Parathyroid adenoma (tissue), 2 donors: ENCODE measurements at regions not wholly inside any gene's neighbourhood (a gene's known extent, or its start where the extent isn't known, plus 50 kb on each side); places are given as distances from the start of the nearest gene placed in this dataset.

Experiments
- H2AFZ ChIP-seq: fragments of 300-600 bp; sonication (generic); one replicate; pipeline ENCODE4 v1.7.0; 2017; ENCODE audit warnings: antibody characterized with exemption, mild to moderate bottlenecking
- H3K27ac ChIP-seq: fragments of 300-600 bp; sonication (generic); one replicate; pipeline ENCODE4 v1.7.0; 2017
- H3K27me3 ChIP-seq: fragments of 300-600 bp; sonication (generic); one replicate; pipeline ENCODE4 v1.7.0; 2017; ENCODE audit warnings: low read length; ENCODE audit not compliant: control insufficient read depth, insufficient read depth
- H3K36me3 ChIP-seq: fragments of 300-600 bp; sonication (generic); one replicate; pipeline ENCODE4 v1.7.0; 2017; ENCODE audit warnings: low read length; ENCODE audit not compliant: control insufficient read depth, insufficient read depth
- H3K4me1 ChIP-seq: fragments of 300-600 bp; sonication (generic); one replicate; pipeline ENCODE4 v1.7.0; 2017; ENCODE audit warnings: control low read depth
- H3K4me2 ChIP-seq: fragments of 300-600 bp; sonication (generic); one replicate; pipeline ENCODE4 v1.7.0; 2017; ENCODE audit warnings: low read length
- H3K4me3 ChIP-seq: fragments of 300-600 bp; sonication (generic); one replicate; pipeline ENCODE4 v1.7.0; 2017; ENCODE audit warnings: low read depth, low read length
- H3K79me2 ChIP-seq: fragments of 300-600 bp; sonication (generic); one replicate; pipeline ENCODE4 v1.7.0; 2017; ENCODE audit warnings: control low read depth
- H3K9ac ChIP-seq: fragments of 300-600 bp; sonication (generic); one replicate; pipeline ENCODE4 v1.7.0; 2017; ENCODE audit warnings: mild to moderate bottlenecking
- H3K9me3 ChIP-seq: fragments of 300-600 bp; sonication (generic); one replicate; pipeline ENCODE4 v1.7.0; 2017; ENCODE audit warnings: low read length; ENCODE audit not compliant: control insufficient read depth
- TF ChIP-seq, protein P1 (sequence below): fragments of 300-600 bp; sonication (generic); IDR thresholded peaks from one replicate; pipeline ENCODE4 v1.7.0; 2017; ENCODE audit warnings: antibody characterized with exemption, mild to moderate bottlenecking
- donor health status: primary hyperparathyroidism.

DNA sequence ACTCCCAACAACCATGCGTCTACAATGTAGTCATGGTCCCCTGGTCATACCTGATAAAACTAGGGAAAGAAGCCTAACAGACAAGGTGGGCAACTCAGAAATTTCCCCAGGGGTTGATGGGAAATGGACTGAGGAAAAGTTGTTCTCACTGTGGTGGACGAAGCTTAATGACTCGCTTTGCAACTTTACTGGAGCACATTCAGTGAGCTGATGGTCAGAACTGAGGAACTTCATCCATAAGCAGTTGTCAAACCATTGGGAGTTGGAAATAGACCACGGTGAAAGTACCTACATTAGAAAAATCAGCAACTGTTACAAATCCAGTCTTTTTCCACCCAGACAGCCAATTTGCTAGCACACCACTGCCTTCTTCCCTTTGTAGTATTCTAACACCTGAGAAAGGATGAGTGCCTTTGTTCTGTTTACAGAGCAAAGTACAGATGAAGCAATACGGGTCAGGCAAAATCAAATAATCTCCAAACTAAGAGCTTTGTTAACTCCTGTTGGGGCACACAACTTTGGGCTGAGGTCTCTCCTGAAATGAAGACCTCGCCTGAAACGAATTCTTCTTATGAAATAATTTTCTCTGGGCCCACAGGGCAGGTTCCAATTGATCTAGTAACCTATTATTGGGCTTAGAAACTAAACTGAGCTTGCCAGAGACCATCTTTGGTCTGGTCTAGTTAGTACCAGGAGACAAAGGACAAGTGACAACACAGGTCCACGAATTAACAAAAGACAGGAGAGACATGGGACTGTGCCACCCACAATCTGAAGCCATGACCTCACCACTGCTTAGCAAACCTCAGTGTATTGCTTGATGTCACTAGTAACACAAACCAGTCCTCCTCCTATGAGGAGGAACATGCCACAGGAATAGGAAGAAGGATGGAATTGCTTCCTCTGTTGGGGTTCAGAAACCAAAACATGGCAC lies 58.9 kb upstream of the NFKB1 start:
- H3K27ac ChIP-seq: no peak overlapping the region
- no peak overlapping the region for H2AFZ ChIP-seq
- peaks cover 5% of the 10 kb centered on the region for H3K4me1 ChIP-seq
- H3K4me3 ChIP-seq: no peak overlapping the region
- no peak overlapping the region for H3K4me2 ChIP-seq
- H3K36me3 ChIP-seq: no peaks in the 10 kb centered on the region
- TF ChIP-seq, protein P1, sequence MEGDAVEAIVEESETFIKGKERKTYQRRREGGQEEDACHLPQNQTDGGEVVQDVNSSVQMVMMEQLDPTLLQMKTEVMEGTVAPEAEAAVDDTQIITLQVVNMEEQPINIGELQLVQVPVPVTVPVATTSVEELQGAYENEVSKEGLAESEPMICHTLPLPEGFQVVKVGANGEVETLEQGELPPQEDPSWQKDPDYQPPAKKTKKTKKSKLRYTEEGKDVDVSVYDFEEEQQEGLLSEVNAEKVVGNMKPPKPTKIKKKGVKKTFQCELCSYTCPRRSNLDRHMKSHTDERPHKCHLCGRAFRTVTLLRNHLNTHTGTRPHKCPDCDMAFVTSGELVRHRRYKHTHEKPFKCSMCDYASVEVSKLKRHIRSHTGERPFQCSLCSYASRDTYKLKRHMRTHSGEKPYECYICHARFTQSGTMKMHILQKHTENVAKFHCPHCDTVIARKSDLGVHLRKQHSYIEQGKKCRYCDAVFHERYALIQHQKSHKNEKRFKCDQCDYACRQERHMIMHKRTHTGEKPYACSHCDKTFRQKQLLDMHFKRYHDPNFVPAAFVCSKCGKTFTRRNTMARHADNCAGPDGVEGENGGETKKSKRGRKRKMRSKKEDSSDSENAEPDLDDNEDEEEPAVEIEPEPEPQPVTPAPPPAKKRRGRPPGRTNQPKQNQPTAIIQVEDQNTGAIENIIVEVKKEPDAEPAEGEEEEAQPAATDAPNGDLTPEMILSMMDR: no peak
- H3K27me3 ChIP-seq: no peaks in the 10 kb centered on the region
- no peaks in the 10 kb centered on the region for H3K79me2 ChIP-seq
- no peak overlapping the region for H3K9ac ChIP-seq
- no peaks in the 10 kb centered on the region for H3K9me3 ChIP-seq

DNA sequence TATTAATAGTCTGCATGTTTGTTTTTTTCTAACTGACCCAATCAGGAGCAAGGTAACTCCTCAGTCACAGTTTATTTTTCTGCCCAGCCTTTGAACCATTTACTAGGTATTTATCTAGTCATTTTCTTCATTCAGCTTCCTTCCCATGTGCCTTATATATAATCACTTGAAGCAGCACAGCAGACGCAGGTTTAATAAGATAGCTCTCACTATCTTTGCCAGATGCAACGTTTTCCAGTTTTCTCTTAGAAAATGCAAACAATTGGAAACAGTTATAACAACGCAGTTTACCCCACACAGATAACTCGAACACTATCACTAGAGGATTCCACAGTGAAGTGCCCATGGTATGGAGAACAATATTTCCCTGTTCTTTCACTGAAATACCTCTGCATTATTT lies 56.4 kb upstream of the NFKB1 start:
- H3K9me3 ChIP-seq: no peaks in the 10 kb centered on the region
- no peaks in the 10 kb centered on the region for H3K4me1 ChIP-seq
- TF ChIP-seq, protein P1: no peak
- H2AFZ ChIP-seq: no peak overlapping the region
- H3K27me3 ChIP-seq: no peaks in the 10 kb centered on the region
- H3K79me2 ChIP-seq: no peaks in the 10 kb centered on the region
- no peaks in the 10 kb centered on the region for H3K36me3 ChIP-seq
- H3K27ac ChIP-seq: no peak overlapping the region
- H3K4me2 ChIP-seq: no peak overlapping the region
- no peak overlapping the region for H3K4me3 ChIP-seq
- no peak overlapping the region for H3K9ac ChIP-seq

DNA sequence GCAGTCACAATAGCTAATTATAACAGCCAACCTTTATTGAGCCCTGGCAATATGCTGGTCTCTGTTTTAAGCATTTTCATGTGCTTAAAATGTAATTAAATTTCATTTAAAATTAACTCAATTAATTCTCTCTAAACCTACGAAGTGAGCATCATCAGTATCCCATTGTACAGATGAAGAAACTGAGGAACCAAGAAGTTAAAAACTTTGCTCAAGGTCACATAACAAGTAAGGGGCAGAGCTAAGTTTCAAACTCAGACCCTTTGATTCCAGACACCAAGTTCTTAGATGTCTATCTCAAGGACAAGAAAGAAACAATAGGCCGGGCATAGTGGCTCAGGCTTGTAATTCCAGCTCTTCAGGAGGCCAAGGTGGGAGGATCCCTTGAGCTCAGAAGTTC lies 55.9 kb upstream of the NFKB1 start:
- H3K79me2 ChIP-seq: no peaks in the 10 kb centered on the region
- H3K9ac ChIP-seq: no peak overlapping the region
- no peaks in the 10 kb centered on the region for H3K27me3 ChIP-seq

DNA sequence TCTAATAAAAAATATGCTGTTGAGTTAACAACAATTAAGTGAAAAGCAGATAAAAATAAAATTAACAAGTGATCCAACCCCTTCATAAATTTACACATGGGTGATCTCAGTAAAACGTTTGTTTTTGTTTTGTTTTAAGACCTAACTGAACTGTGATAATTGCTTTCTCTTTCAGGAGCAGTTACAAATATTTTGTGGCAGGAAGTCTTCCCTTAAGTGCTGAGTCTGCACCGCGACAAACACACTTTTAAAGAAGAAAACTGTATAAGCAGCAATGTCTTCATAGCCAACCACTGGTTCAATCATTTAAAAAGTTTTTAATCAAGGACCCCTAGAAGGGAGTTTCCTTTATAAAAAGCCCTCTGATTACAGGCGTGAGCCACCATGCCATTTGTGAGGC lies 53.7 kb upstream of the NFKB1 start:
- Histone ChIP-seq H3K4me2 (no peak overlapping the region), H3K79me2 (no peaks in the 10 kb centered on the region), H3K4me3 (no peak overlapping the region), H3K4me1 (no peaks in the 10 kb centered on the region), H3K27me3 (no peaks in the 10 kb centered on the region), H3K36me3 (no peaks in the 10 kb centered on the region), H3K27ac (no peak overlapping the region), H3K9ac (no peak overlapping the region), H2AFZ (no peak overlapping the region), H3K9me3 (no peaks in the 10 kb centered on the region)
- TF ChIP-seq, protein P1: no peak

More for the DNA sequence above, 55.9 kb upstream of the NFKB1 start:
- H3K27ac ChIP-seq: no peak overlapping the region
- H2AFZ ChIP-seq: no peak overlapping the region
- no peak overlapping the region for H3K4me2 ChIP-seq
- H3K4me1 ChIP-seq: no peaks in the 10 kb centered on the region
- TF ChIP-seq, protein P1: no peak
- H3K4me3 ChIP-seq: no peak overlapping the region
- no peaks in the 10 kb centered on the region for H3K9me3 ChIP-seq
- no peaks in the 10 kb centered on the region for H3K36me3 ChIP-seq
